WTC11 (cell line): ENCODE measurements at regions not wholly inside any gene's neighbourhood (a gene's known extent, or its start where the extent isn't known, plus 50 kb on each side); places are given as distances from the start of the nearest gene placed in this dataset.

Source experiments
- ATAC-seq: fragments of 200-7000 bp; cut with Tn5 transposase; 2 replicates; pipeline ENCODE4 v1.10.0; 2021; ENCODE audit warnings: mild to moderate bottlenecking, moderate library complexity
- CTCF ChIA-PET: fragments of 300-600 bp; sonication (Branson Sonifier 250); formaldehyde crosslinking; loops from one replicate; lab custom pipeline; 2021; ENCODE audit warnings: antibody characterized with exemption; lab: Charles Lee
- POLR2A ChIA-PET: fragments of 350-600 bp; sonication (Branson Sonifier 250); formaldehyde crosslinking; loops from one replicate; lab custom pipeline; 2021; ENCODE audit warnings: antibody characterized with exemption; lab: Charles Lee
- DNase-seq: peaks from one replicate; pipeline ENCODE4 v3.0.0; 2021; ENCODE audit warnings: low spot score
- H3K27ac Mint-ChIP-seq: 2 replicates; pipeline ENCODE4 v1.8.0; 2021; ENCODE audit warnings: mixed read lengths
- H3K27me3 Mint-ChIP-seq: 2 replicates; pipeline ENCODE4 v1.8.0; 2021; ENCODE audit warnings: low read depth, mild to moderate bottlenecking, moderate library complexity, mixed read lengths
- H3K36me3 Mint-ChIP-seq: 2 replicates; pipeline ENCODE4 v1.8.0; 2021; ENCODE audit warnings: mixed read lengths
- H3K4me1 Mint-ChIP-seq: 2 replicates; pipeline ENCODE4 v1.8.0; 2022; ENCODE audit warnings: mixed read lengths
- H3K4me3 Mint-ChIP-seq: 2 replicates; pipeline ENCODE4 v1.8.0; 2021; ENCODE audit warnings: mild to moderate bottlenecking, moderate library complexity, mixed read lengths
- H3K9me3 Mint-ChIP-seq: 2 replicates; pipeline ENCODE4 v1.8.0; 2021; ENCODE audit warnings: mixed read lengths
- ETV6 ChIP-seq: sonication (generic); formaldehyde crosslinking; IDR thresholded peaks from 2 replicates; pipeline ENCODE4 v1.8.1; 2022; ENCODE audit warnings: mild to moderate bottlenecking, missing genetic modification reagents
- FOXJ3 ChIP-seq: sonication (generic); formaldehyde crosslinking; IDR thresholded peaks from 2 replicates; pipeline ENCODE4 v1.9.0; 2021; ENCODE audit warnings: missing genetic modification reagents, mild to moderate bottlenecking, borderline replicate concordance
- FOXK1 ChIP-seq: sonication (generic); formaldehyde crosslinking; IDR thresholded peaks from 2 replicates; pipeline ENCODE4 v1.8.0; 2022; ENCODE audit warnings: mild to moderate bottlenecking, moderate library complexity, missing genetic modification reagents
- GRHL2 ChIP-seq: fragments of 250-450 bp; sonication (Bioruptor Pico); IDR thresholded peaks from 2 replicates; pipeline ENCODE4 v1.8.0; 2022; ENCODE audit warnings: mild to moderate bottlenecking, moderate library complexity; ENCODE audit not compliant: insufficient replicate concordance, severe bottlenecking
- HMGA2 ChIP-seq: fragments of 250-450 bp; sonication (Bioruptor Pico); IDR thresholded peaks from 2 replicates; pipeline ENCODE4 v1.4.0; 2021; ENCODE audit warnings: mild to moderate bottlenecking, moderate library complexity
- JAZF1 ChIP-seq: fragments of 250-450 bp; sonication (Bioruptor Pico); IDR thresholded peaks from 2 replicates; pipeline ENCODE4 v1.9.0; 2021; ENCODE audit warnings: moderate library complexity, mild to moderate bottlenecking, inconsistent platforms
- NFATC4 ChIP-seq: fragments of 250-450 bp; sonication (Bioruptor Pico); IDR thresholded peaks from 2 replicates; pipeline ENCODE4 v1.9.0; 2021; ENCODE audit warnings: mild to moderate bottlenecking
- RORB ChIP-seq: fragments of 250-450 bp; sonication (Bioruptor Pico); IDR thresholded peaks from 2 replicates; pipeline ENCODE4 v1.9.0; 2021; ENCODE audit warnings: mild to moderate bottlenecking
- SMAD4 ChIP-seq: sonication (generic); formaldehyde crosslinking; IDR thresholded peaks from 2 replicates; pipeline ENCODE4 v1.8.0; 2022; ENCODE audit warnings: mild to moderate bottlenecking, missing genetic modification reagents
- ZNF232 ChIP-seq: sonication (generic); formaldehyde crosslinking; IDR thresholded peaks from 2 replicates; pipeline ENCODE4 v1.8.0; 2022; ENCODE audit warnings: mild to moderate bottlenecking, missing genetic modification reagents
- TF ChIP-seq, protein P1 (sequence below): fragments of 250-450 bp; sonication (Bioruptor Pico); IDR thresholded peaks from 2 replicates; pipeline ENCODE4 v1.8.0; 2021; ENCODE audit warnings: mild to moderate bottlenecking
- TF ChIP-seq, protein P2 (sequence below): fragments of 250-450 bp; sonication (Bioruptor Pico); IDR thresholded peaks from 2 replicates; pipeline ENCODE4 v1.9.0; 2021; ENCODE audit warnings: mild to moderate bottlenecking
- TF ChIP-seq, protein P3 (sequence below): sonication (generic); formaldehyde crosslinking; IDR thresholded peaks from 2 replicates; pipeline ENCODE4 v1.8.0; 2022; ENCODE audit warnings: mild to moderate bottlenecking, missing genetic modification reagents
- TF ChIP-seq, protein P4 (sequence below): sonication (generic); formaldehyde crosslinking; IDR thresholded peaks from 2 replicates; pipeline ENCODE4 v1.8.0; 2022; ENCODE audit warnings: mild to moderate bottlenecking, missing genetic modification reagents
- TF ChIP-seq, protein P5 (sequence below): sonication (generic); formaldehyde crosslinking; IDR thresholded peaks from 2 replicates; pipeline ENCODE4 v1.8.0; 2022; ENCODE audit warnings: mild to moderate bottlenecking, missing genetic modification reagents
- TF ChIP-seq, protein P6 (sequence below): sonication (generic); formaldehyde crosslinking; IDR thresholded peaks from 2 replicates; pipeline ENCODE4 v1.8.0; 2022; ENCODE audit warnings: missing genetic modification reagents
- TF ChIP-seq, protein P7 (sequence below): sonication (generic); formaldehyde crosslinking; conservative IDR thresholded peaks from 2 replicates; pipeline ENCODE4 v1.8.1; 2023; ENCODE audit warnings: mild to moderate bottlenecking, low read depth, missing genetic modification reagents, moderate library complexity
- TF ChIP-seq, protein P8 (sequence below): sonication (generic); formaldehyde crosslinking; IDR thresholded peaks from 2 replicates; pipeline ENCODE4 v1.8.0; 2023; ENCODE audit warnings: missing genetic modification reagents, mild to moderate bottlenecking, borderline replicate concordance
- TF ChIP-seq, protein P9 (sequence below): sonication (generic); formaldehyde crosslinking; IDR thresholded peaks from 2 replicates; pipeline ENCODE4 v1.8.0; 2022; ENCODE audit warnings: mild to moderate bottlenecking, missing genetic modification reagents

DNA sequence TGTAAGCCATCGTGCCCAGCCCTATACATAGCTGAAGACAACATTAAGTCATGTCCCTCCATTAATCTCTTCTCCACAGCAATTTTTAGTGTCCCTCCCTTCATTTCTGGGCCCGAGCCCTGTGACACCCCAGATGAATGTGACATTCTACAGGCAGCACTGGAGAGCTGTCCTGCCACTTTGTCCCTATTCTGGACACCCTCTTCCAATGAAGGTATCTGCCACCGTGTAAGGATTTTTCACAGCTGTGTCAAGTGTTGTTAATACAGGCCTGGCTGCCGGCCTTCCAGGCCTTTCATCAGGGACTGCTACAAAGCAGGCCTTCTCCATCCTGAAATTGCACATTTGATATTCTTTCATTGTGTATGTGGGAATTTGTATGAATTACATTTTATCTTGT is 62.0 kb upstream of the SLC28A3 start:
- H3K27me3 Mint-ChIP-seq = no peaks in the 10 kb centered on the region; the same call in none of the 2 replicates
- POLR2A ChIA-PET = no interaction called here
- CTCF ChIA-PET = no interaction called here
- H3K27ac Mint-ChIP-seq = no peak overlapping the region
- DNase-seq = no peak
- H3K9me3 Mint-ChIP-seq = peaks cover 15% of the 10 kb centered on the region
- no peaks in the 10 kb centered on the region for H3K4me1 Mint-ChIP-seq
- peaks cover 14% of the 10 kb centered on the region for H3K36me3 Mint-ChIP-seq
- ATAC-seq = no peak
- no peak overlapping the region for H3K4me3 Mint-ChIP-seq
- TF ChIP-seq, protein P1, sequence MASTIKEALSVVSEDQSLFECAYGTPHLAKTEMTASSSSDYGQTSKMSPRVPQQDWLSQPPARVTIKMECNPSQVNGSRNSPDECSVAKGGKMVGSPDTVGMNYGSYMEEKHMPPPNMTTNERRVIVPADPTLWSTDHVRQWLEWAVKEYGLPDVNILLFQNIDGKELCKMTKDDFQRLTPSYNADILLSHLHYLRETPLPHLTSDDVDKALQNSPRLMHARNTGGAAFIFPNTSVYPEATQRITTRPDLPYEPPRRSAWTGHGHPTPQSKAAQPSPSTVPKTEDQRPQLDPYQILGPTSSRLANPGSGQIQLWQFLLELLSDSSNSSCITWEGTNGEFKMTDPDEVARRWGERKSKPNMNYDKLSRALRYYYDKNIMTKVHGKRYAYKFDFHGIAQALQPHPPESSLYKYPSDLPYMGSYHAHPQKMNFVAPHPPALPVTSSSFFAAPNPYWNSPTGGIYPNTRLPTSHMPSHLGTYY (CRISPR knock-in tag) = no peak
- TF ChIP-seq ZNF232 (CRISPR knock-in tag) (no peak), HMGA2 (no peak), GRHL2 (CRISPR knock-in tag) (no peak), NFATC4 (no peak), RORB (CRISPR knock-in tag) (no peak), ETV6 (no peak), FOXJ3 (no peak), FOXK1 (CRISPR knock-in tag) (no peak), SMAD4 (CRISPR knock-in tag) (no peak), JAZF1 (CRISPR knock-in tag) (no peak)
- TF ChIP-seq, protein P2, sequence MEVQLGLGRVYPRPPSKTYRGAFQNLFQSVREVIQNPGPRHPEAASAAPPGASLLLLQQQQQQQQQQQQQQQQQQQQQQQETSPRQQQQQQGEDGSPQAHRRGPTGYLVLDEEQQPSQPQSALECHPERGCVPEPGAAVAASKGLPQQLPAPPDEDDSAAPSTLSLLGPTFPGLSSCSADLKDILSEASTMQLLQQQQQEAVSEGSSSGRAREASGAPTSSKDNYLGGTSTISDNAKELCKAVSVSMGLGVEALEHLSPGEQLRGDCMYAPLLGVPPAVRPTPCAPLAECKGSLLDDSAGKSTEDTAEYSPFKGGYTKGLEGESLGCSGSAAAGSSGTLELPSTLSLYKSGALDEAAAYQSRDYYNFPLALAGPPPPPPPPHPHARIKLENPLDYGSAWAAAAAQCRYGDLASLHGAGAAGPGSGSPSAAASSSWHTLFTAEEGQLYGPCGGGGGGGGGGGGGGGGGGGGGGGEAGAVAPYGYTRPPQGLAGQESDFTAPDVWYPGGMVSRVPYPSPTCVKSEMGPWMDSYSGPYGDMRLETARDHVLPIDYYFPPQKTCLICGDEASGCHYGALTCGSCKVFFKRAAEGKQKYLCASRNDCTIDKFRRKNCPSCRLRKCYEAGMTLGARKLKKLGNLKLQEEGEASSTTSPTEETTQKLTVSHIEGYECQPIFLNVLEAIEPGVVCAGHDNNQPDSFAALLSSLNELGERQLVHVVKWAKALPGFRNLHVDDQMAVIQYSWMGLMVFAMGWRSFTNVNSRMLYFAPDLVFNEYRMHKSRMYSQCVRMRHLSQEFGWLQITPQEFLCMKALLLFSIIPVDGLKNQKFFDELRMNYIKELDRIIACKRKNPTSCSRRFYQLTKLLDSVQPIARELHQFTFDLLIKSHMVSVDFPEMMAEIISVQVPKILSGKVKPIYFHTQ = no peak
- TF ChIP-seq, protein P3, sequence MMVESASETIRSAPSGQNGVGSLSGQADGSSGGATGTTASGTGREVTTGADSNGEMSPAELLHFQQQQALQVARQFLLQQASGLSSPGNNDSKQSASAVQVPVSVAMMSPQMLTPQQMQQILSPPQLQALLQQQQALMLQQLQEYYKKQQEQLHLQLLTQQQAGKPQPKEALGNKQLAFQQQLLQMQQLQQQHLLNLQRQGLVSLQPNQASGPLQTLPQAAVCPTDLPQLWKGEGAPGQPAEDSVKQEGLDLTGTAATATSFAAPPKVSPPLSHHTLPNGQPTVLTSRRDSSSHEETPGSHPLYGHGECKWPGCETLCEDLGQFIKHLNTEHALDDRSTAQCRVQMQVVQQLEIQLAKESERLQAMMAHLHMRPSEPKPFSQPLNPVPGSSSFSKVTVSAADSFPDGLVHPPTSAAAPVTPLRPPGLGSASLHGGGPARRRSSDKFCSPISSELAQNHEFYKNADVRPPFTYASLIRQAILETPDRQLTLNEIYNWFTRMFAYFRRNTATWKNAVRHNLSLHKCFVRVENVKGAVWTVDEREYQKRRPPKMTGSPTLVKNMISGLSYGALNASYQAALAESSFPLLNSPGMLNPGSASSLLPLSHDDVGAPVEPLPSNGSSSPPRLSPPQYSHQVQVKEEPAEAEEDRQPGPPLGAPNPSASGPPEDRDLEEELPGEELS = no peak
- TF ChIP-seq, protein P4, sequence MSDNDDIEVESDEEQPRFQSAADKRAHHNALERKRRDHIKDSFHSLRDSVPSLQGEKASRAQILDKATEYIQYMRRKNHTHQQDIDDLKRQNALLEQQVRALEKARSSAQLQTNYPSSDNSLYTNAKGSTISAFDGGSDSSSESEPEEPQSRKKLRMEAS (CRISPR knock-in tag) = no peak
- TF ChIP-seq, protein P5, sequence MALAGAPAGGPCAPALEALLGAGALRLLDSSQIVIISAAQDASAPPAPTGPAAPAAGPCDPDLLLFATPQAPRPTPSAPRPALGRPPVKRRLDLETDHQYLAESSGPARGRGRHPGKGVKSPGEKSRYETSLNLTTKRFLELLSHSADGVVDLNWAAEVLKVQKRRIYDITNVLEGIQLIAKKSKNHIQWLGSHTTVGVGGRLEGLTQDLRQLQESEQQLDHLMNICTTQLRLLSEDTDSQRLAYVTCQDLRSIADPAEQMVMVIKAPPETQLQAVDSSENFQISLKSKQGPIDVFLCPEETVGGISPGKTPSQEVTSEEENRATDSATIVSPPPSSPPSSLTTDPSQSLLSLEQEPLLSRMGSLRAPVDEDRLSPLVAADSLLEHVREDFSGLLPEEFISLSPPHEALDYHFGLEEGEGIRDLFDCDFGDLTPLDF (CRISPR knock-in tag) = no peak
- TF ChIP-seq, protein P6, sequence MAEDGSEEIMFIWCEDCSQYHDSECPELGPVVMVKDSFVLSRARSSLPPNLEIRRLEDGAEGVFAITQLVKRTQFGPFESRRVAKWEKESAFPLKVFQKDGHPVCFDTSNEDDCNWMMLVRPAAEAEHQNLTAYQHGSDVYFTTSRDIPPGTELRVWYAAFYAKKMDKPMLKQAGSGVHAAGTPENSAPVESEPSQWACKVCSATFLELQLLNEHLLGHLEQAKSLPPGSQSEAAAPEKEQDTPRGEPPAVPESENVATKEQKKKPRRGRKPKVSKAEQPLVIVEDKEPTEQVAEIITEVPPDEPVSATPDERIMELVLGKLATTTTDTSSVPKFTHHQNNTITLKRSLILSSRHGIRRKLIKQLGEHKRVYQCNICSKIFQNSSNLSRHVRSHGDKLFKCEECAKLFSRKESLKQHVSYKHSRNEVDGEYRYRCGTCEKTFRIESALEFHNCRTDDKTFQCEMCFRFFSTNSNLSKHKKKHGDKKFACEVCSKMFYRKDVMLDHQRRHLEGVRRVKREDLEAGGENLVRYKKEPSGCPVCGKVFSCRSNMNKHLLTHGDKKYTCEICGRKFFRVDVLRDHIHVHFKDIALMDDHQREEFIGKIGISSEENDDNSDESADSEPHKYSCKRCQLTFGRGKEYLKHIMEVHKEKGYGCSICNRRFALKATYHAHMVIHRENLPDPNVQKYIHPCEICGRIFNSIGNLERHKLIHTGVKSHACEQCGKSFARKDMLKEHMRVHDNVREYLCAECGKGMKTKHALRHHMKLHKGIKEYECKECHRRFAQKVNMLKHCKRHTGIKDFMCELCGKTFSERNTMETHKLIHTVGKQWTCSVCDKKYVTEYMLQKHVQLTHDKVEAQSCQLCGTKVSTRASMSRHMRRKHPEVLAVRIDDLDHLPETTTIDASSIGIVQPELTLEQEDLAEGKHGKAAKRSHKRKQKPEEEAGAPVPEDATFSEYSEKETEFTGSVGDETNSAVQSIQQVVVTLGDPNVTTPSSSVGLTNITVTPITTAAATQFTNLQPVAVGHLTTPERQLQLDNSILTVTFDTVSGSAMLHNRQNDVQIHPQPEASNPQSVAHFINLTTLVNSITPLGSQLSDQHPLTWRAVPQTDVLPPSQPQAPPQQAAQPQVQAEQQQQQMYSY (CRISPR knock-in tag) = no peak
- TF ChIP-seq, protein P7, sequence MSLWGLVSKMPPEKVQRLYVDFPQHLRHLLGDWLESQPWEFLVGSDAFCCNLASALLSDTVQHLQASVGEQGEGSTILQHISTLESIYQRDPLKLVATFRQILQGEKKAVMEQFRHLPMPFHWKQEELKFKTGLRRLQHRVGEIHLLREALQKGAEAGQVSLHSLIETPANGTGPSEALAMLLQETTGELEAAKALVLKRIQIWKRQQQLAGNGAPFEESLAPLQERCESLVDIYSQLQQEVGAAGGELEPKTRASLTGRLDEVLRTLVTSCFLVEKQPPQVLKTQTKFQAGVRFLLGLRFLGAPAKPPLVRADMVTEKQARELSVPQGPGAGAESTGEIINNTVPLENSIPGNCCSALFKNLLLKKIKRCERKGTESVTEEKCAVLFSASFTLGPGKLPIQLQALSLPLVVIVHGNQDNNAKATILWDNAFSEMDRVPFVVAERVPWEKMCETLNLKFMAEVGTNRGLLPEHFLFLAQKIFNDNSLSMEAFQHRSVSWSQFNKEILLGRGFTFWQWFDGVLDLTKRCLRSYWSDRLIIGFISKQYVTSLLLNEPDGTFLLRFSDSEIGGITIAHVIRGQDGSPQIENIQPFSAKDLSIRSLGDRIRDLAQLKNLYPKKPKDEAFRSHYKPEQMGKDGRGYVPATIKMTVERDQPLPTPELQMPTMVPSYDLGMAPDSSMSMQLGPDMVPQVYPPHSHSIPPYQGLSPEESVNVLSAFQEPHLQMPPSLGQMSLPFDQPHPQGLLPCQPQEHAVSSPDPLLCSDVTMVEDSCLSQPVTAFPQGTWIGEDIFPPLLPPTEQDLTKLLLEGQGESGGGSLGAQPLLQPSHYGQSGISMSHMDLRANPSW (CRISPR knock-in tag) = no peak
- TF ChIP-seq, protein P8, sequence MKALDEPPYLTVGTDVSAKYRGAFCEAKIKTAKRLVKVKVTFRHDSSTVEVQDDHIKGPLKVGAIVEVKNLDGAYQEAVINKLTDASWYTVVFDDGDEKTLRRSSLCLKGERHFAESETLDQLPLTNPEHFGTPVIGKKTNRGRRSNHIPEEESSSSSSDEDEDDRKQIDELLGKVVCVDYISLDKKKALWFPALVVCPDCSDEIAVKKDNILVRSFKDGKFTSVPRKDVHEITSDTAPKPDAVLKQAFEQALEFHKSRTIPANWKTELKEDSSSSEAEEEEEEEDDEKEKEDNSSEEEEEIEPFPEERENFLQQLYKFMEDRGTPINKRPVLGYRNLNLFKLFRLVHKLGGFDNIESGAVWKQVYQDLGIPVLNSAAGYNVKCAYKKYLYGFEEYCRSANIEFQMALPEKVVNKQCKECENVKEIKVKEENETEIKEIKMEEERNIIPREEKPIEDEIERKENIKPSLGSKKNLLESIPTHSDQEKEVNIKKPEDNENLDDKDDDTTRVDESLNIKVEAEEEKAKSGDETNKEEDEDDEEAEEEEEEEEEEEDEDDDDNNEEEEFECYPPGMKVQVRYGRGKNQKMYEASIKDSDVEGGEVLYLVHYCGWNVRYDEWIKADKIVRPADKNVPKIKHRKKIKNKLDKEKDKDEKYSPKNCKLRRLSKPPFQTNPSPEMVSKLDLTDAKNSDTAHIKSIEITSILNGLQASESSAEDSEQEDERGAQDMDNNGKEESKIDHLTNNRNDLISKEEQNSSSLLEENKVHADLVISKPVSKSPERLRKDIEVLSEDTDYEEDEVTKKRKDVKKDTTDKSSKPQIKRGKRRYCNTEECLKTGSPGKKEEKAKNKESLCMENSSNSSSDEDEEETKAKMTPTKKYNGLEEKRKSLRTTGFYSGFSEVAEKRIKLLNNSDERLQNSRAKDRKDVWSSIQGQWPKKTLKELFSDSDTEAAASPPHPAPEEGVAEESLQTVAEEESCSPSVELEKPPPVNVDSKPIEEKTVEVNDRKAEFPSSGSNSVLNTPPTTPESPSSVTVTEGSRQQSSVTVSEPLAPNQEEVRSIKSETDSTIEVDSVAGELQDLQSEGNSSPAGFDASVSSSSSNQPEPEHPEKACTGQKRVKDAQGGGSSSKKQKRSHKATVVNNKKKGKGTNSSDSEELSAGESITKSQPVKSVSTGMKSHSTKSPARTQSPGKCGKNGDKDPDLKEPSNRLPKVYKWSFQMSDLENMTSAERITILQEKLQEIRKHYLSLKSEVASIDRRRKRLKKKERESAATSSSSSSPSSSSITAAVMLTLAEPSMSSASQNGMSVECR (CRISPR knock-in tag) = no peak
- TF ChIP-seq, protein P9, sequence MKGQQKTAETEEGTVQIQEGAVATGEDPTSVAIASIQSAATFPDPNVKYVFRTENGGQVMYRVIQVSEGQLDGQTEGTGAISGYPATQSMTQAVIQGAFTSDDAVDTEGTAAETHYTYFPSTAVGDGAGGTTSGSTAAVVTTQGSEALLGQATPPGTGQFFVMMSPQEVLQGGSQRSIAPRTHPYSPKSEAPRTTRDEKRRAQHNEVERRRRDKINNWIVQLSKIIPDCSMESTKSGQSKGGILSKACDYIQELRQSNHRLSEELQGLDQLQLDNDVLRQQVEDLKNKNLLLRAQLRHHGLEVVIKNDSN = no peak
